ENCODE measurements at regions not wholly inside any gene's neighbourhood (a gene's known extent, or its start where the extent isn't known, plus 50 kb on each side); places are given as distances from the start of the nearest gene placed in this dataset.

- TF ChIP-seq CTCF (IDR thresholded peaks at IDR 0.05) = no peak
- no peak for TF ChIP-seq POLR2A (IDR thresholded peaks at IDR 0.05)
- TF ChIP-seq POLR2AphosphoS5 (IDR thresholded peaks at IDR 0.05) = no peak
Observed at GRCh38 chr18:24586662-24587360, 126.4 kb downstream of the HRH4 start.
